ENCODE measurements at regions not wholly inside any gene's neighbourhood (a gene's known extent, or its start where the extent isn't known, plus 50 kb on each side); places are given as distances from the start of the nearest gene placed in this dataset.

GRCh38 chr11:32267679-32268187, 167.6 kb downstream of the WT1 start:
- DNase-seq (ENCODE audit: low read depth) = no peak
- TF ChIP-seq CTCF (conservative IDR thresholded peaks at IDR 0.05; ENCODE audit: control insufficient read depth, insufficient read depth, low read depth, low read length) = no peak
- H3K4me3 ChIP-seq (ENCODE audit: control insufficient read depth, low read depth, low read length) = no peak overlapping the region

- no peak for TF ChIP-seq CTCF (conservative IDR thresholded peaks at IDR 0.05; ENCODE audit: control insufficient read depth, insufficient read depth, low read depth, low read length)
- no peak overlapping the region for H3K4me3 ChIP-seq (ENCODE audit: control insufficient read depth, low read depth, low read length)
- DNase-seq (ENCODE audit: low read depth) = peak; percentile 1
Measured at GRCh38 chr11:32273931-32274330, 161.4 kb downstream of the WT1 start.

- no peak for DNase-seq (ENCODE audit: low read depth)
- H3K4me3 ChIP-seq (ENCODE audit: control insufficient read depth, low read depth, low read length) = no peak overlapping the region
- TF ChIP-seq CTCF (conservative IDR thresholded peaks at IDR 0.05; ENCODE audit: control insufficient read depth, insufficient read depth, low read depth, low read length) = no peak
Measured at GRCh38 chr11:32279672-32280071, 155.7 kb downstream of the WT1 start.

GRCh38 chr11:32280339-32280738, 155.0 kb downstream of the WT1 start:
- no peak for TF ChIP-seq CTCF (conservative IDR thresholded peaks at IDR 0.05; ENCODE audit: control insufficient read depth, insufficient read depth, low read depth, low read length)
- no peak for DNase-seq (ENCODE audit: low read depth)
- H3K4me3 ChIP-seq (ENCODE audit: control insufficient read depth, low read depth, low read length) = no peak overlapping the region

- no peak for DNase-seq (ENCODE audit: low read depth)
- TF ChIP-seq CTCF (conservative IDR thresholded peaks at IDR 0.05; ENCODE audit: control insufficient read depth, insufficient read depth, low read depth, low read length) = no peak
- H3K4me3 ChIP-seq (ENCODE audit: control insufficient read depth, low read depth, low read length) = no peak overlapping the region
Measured at GRCh38 chr11:32288276-32288675, 147.1 kb downstream of the WT1 start.

- no peak overlapping the region for H3K4me3 ChIP-seq (ENCODE audit: control insufficient read depth, low read depth, low read length)
- DNase-seq (ENCODE audit: low read depth) = no peak
- no peak for TF ChIP-seq CTCF (conservative IDR thresholded peaks at IDR 0.05; ENCODE audit: control insufficient read depth, insufficient read depth, low read depth, low read length)
Measured at GRCh38 chr11:32289701-32290100, 145.6 kb downstream of the WT1 start.

GRCh38 chr11:32290783-32291182, 144.6 kb downstream of the WT1 start:
- no peak for TF ChIP-seq CTCF (conservative IDR thresholded peaks at IDR 0.05; ENCODE audit: control insufficient read depth, insufficient read depth, low read depth, low read length)
- no peak for DNase-seq (ENCODE audit: low read depth)
- H3K4me3 ChIP-seq (ENCODE audit: control insufficient read depth, low read depth, low read length) = no peak overlapping the region
